Glomerular endothelial cell (primary cell): ENCODE measurements at regions not wholly inside any gene's neighbourhood (a gene's known extent, or its start where the extent isn't known, plus 50 kb on each side); places are given as distances from the start of the nearest gene placed in this dataset.
"Not testable (repeated sequence)": the region's sequence is repeated elsewhere in the genome, so short reads cannot be mapped to it uniquely, and the experiment has no call there.

Source experiments
- DNase-seq: peaks from one replicate; pipeline ENCODE4 v3.0.0-alpha.2; 2011; ENCODE audit warnings: low read depth, low spot score; ENCODE audit errors: extremely low read depth

GRCh38 chr6:81256223-81256622, 496.3 kb downstream of the TENT5A start:
- not testable (repeated sequence) for DNase-seq

GRCh38 chr6:81253821-81254220, 498.7 kb downstream of the TENT5A start:
- DNase-seq, result no peak

GRCh38 chr6:81252231-81252630, 500.2 kb downstream of the TENT5A start:
- DNase-seq, result no peak

GRCh38 chr6:81246200-81246599, 506.3 kb downstream of the TENT5A start:
- DNase-seq, result no peak

- no peak for DNase-seq
Measured at GRCh38 chr6:81242624-81243023, 509.9 kb downstream of the TENT5A start.

GRCh38 chr6:81241126-81242041, 511.1 kb downstream of the TENT5A start:
- DNase-seq, result peak; percentile 29

GRCh38 chr6:81238390-81238789, 514.1 kb downstream of the TENT5A start:
- no peak for DNase-seq

- no peak for DNase-seq
Measured at GRCh38 chr6:81237226-81237625, 515.3 kb downstream of the TENT5A start.

- DNase-seq, result no peak
Measured at GRCh38 chr6:81235512-81235911, 517.0 kb downstream of the TENT5A start.

GRCh38 chr6:81233990-81234389, 518.5 kb downstream of the TENT5A start:
- DNase-seq, result no peak

- DNase-seq, result no peak
Measured at GRCh38 chr6:81228912-81229555, 523.4 kb downstream of the TENT5A start.

- no peak for DNase-seq
Measured at GRCh38 chr6:81226957-81227356, 525.5 kb downstream of the TENT5A start.

- no peak for DNase-seq
Measured at GRCh38 chr6:81216668-81217067, 535.8 kb downstream of the TENT5A start.

GRCh38 chr6:81215092-81215432, 537.4 kb downstream of the TENT5A start:
- no peak for DNase-seq

GRCh38 chr6:81214414-81215091, 537.9 kb downstream of the TENT5A start:
- no peak for DNase-seq

- DNase-seq, result no peak
Measured at GRCh38 chr6:81204731-81205130, 547.8 kb downstream of the TENT5A start.

- DNase-seq, result no peak
Measured at GRCh38 chr6:81194374-81194773, 558.1 kb downstream of the TENT5A start.

- DNase-seq, result no peak
Measured at GRCh38 chr6:81172056-81172740, 580.3 kb downstream of the TENT5A start.

- DNase-seq, result no peak
Measured at GRCh38 chr6:81169166-81169565, 583.3 kb downstream of the TENT5A start.

GRCh38 chr6:81166770-81167169, 585.7 kb downstream of the TENT5A start:
- no peak for DNase-seq

- no peak for DNase-seq
Measured at GRCh38 chr6:81158956-81159355, 593.5 kb downstream of the TENT5A start.
